GM12865 (cell line): ENCODE measurements at regions not wholly inside any gene's neighbourhood (a gene's known extent, or its start where the extent isn't known, plus 50 kb on each side); places are given as distances from the start of the nearest gene placed in this dataset.

Experiments
- DNase-seq: peaks from one replicate; pipeline ENCODE4 v3.0.0; 2010; ENCODE audit warnings: low read depth
- H3K4me3 ChIP-seq: 2 replicates; pipeline ENCODE4 v1.5.1; 2011; ENCODE audit warnings: mild to moderate bottlenecking, low read depth, low read length, control low read depth
- TF ChIP-seq, protein P1 (sequence below): IDR thresholded peaks from 2 replicates; pipeline ENCODE4 v1.5.1; 2011; ENCODE audit warnings: low read length, control low read depth, low read depth, inconsistent platforms; ENCODE audit not compliant: insufficient read depth; ENCODE audit errors: missing control alignments

GRCh38 chr5:71953866-71954265 is 153.4 kb upstream of the MAP1B start:
- TF ChIP-seq, protein P1, sequence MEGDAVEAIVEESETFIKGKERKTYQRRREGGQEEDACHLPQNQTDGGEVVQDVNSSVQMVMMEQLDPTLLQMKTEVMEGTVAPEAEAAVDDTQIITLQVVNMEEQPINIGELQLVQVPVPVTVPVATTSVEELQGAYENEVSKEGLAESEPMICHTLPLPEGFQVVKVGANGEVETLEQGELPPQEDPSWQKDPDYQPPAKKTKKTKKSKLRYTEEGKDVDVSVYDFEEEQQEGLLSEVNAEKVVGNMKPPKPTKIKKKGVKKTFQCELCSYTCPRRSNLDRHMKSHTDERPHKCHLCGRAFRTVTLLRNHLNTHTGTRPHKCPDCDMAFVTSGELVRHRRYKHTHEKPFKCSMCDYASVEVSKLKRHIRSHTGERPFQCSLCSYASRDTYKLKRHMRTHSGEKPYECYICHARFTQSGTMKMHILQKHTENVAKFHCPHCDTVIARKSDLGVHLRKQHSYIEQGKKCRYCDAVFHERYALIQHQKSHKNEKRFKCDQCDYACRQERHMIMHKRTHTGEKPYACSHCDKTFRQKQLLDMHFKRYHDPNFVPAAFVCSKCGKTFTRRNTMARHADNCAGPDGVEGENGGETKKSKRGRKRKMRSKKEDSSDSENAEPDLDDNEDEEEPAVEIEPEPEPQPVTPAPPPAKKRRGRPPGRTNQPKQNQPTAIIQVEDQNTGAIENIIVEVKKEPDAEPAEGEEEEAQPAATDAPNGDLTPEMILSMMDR, result no peak
- no peak overlapping the region for H3K4me3 ChIP-seq
- DNase-seq, result no peak

- no peak overlapping the region for H3K4me3 ChIP-seq
- TF ChIP-seq, protein P1, result no peak
- DNase-seq, result no peak
These were observed 152.9 kb upstream of the MAP1B start for GRCh38 chr5:71954329-71954728.

GRCh38 chr5:71955723-71956122 is 151.6 kb upstream of the MAP1B start:
- H3K4me3 ChIP-seq, result no peak overlapping the region
- DNase-seq, result no peak
- TF ChIP-seq, protein P1, result no peak

DNA sequence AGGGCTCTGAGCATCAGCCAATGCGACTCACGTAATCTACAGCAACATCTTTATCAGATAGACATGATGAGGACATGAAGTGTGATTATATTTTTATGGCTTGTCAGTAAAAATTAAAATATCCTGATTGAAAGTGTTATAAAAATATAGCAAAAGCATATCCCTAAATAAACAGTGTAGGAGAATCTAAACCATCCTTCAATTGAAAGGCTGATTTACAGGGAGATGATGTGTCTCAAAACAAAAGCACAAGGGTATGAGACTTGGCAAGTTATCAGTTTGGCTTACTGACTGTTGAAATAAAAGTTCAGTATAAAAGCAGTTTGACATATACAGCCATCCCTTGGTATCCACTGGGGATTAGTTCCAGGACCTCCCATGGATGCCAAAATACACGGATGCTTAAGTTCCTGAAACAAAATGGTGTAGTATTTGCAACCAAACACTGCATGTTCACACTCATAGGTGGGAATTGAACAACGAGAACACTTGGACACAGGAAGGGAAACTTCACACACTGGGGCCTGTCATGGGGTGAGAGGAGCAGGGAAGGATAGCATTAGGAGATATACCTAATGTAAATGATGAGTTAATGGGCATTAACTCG is 149.9 kb upstream of the MAP1B start:
- no peak for DNase-seq
- TF ChIP-seq, protein P1, result no peak
- H3K4me3 ChIP-seq, result no peak overlapping the region

DNA sequence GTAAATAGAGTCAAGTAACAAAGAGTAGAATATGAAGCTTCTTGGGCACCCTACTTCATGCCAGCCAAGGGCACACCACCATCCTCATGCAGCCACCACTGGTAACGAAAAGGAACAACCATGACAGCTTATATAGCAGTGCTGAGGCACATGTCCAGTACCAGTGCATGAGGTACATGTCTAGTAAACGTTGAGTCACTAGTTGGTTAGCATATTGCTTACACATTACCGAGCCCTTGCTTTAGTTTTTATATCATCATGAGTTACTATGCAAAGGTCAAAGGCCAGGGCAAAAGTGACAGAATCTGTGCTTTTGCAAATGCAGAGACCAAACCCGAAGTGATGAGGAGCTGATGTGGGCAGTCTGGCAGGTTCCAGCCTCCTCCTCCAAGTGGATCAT is 147.1 kb upstream of the MAP1B start:
- H3K4me3 ChIP-seq, result no peak overlapping the region
- no peak for DNase-seq
- TF ChIP-seq, protein P1, result no peak

DNA sequence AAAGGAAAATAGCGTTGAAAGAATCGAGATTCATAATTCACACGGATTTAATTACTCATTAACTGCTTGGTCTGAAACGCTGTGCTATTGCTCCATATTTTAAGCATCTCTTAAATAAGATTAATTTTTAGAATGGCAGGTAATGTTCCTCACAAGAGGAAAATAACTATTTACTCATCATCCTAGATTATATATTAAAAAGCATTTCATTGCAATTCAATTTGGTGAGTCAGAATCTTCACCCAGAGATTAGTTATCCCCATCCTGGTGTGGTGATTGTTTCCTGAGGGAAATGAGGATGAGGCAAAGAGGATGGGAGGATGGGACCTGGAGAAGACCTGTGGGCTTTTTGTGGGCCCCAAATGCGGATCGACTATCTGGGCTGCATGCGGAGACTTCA is 145.5 kb upstream of the MAP1B start:
- no peak overlapping the region for H3K4me3 ChIP-seq
- no peak for DNase-seq
- TF ChIP-seq, protein P1, result no peak

- DNase-seq, result no peak
- H3K4me3 ChIP-seq, result no peak overlapping the region
- TF ChIP-seq, protein P1, result no peak
These were observed 137.8 kb upstream of the MAP1B start for GRCh38 chr5:71969460-71969859.
